Naive thymus-derived CD4-positive, alpha-beta T cell (primary cell): ENCODE measurements at regions not wholly inside any gene's neighbourhood (a gene's known extent, or its start where the extent isn't known, plus 50 kb on each side); places are given as distances from the start of the nearest gene placed in this dataset.

Experiments
- ATAC-seq: fragments of 150-1000 bp; cut with Tn5 transposase; 2 replicates; pipeline ENCODE4 v1.10.0; 2021; ENCODE audit warnings: mild to moderate bottlenecking, moderate library complexity
- CTCF ChIA-PET: fragments of 350-600 bp; sonication (Branson Sonifier 250); formaldehyde crosslinking; loops from one replicate; lab custom pipeline; 2021; ENCODE audit warnings: antibody characterized with exemption; lab: Charles Lee
- POLR2A ChIA-PET: fragments of 350-600 bp; sonication (Branson Sonifier 250); formaldehyde crosslinking; loops from one replicate; lab custom pipeline; 2021; ENCODE audit warnings: antibody characterized with exemption, inconsistent platforms; lab: Charles Lee
- DNase-seq, 9 donors: peaks; one replicate each; pipeline versions ENCODE4 v3.0.0 to v3.0.0-alpha.2; 2020 to 2022; ENCODE audit warnings: mixed read lengths in 1 of 9
- H3K27ac ChIP-seq: one replicate; pipeline ENCODE4 v1.7.0; 2013; ENCODE audit warnings: mild to moderate bottlenecking, low read depth, low read length, moderate library complexity
- H3K27me3 ChIP-seq, 2 donors: one replicate each; pipeline ENCODE4 v1.7.0; 2013; ENCODE audit warnings: low read length in 2 of 2, mild to moderate bottlenecking in 2 of 2, moderate library complexity in 2 of 2; ENCODE audit not compliant: control insufficient read depth in 2 of 2, insufficient read depth in 2 of 2
- H3K36me3 ChIP-seq, 3 experiments: 1 replicate in 2 of 3; 2 replicates in 1 of 3; pipeline ENCODE4 v1.7.0; 2013; ENCODE audit warnings: low read length in 3 of 3, mild to moderate bottlenecking in 3 of 3, moderate library complexity in 1 of 3; ENCODE audit not compliant: insufficient read depth in 3 of 3, control insufficient read depth in 2 of 3
- H3K4me1 ChIP-seq, 2 donors: one replicate each; pipeline ENCODE4 v1.7.0; 2013; ENCODE audit warnings: low read length in 2 of 2, mild to moderate bottlenecking in 2 of 2, moderate library complexity in 1 of 2; ENCODE audit not compliant: control insufficient read depth in 2 of 2, insufficient read depth in 2 of 2
- H3K4me3 ChIP-seq: 2 replicates; pipeline ENCODE4 v1.7.0; 2013; ENCODE audit warnings: mild to moderate bottlenecking, low read length
- H3K9me3 ChIP-seq, 3 experiments: 1 replicate in 2 of 3; 2 replicates in 1 of 3; pipeline ENCODE4 v1.7.0; 2013; ENCODE audit warnings: low read length in 3 of 3; ENCODE audit not compliant: control insufficient read depth in 2 of 3
- H3K27ac Mint-ChIP-seq, 9 donors: one replicate each; pipeline ENCODE4 v1.8.0; 2020 to 2022; ENCODE audit warnings: mixed read lengths in 9 of 9, mild to moderate bottlenecking in 8 of 9, moderate library complexity in 5 of 9, inconsistent platforms in 2 of 9
- H3K27me3 Mint-ChIP-seq, 5 donors: one replicate each; pipeline ENCODE4 v1.8.0; 2021 to 2022; ENCODE audit warnings: mixed read lengths in 5 of 5, mild to moderate bottlenecking in 1 of 5
- H3K36me3 Mint-ChIP-seq, 5 donors: one replicate each; pipeline ENCODE4 v1.8.0; 2020 to 2022; ENCODE audit warnings: mixed read lengths in 5 of 5, mild to moderate bottlenecking in 3 of 5, inconsistent platforms in 1 of 5
- H3K4me1 Mint-ChIP-seq, 7 donors: one replicate each; pipeline ENCODE4 v1.8.0; 2020 to 2022; ENCODE audit warnings: mixed read lengths in 7 of 7, mild to moderate bottlenecking in 3 of 7, inconsistent platforms in 1 of 7
- H3K4me3 Mint-ChIP-seq, 10 donors: one replicate each; pipeline ENCODE4 v1.8.0; 2020 to 2022; ENCODE audit warnings: mild to moderate bottlenecking in 10 of 10, mixed read lengths in 10 of 10, moderate library complexity in 6 of 10, inconsistent platforms in 2 of 10
- H3K9me3 Mint-ChIP-seq, 11 donors: one replicate each; pipeline ENCODE4 v1.8.0; 2020 to 2022; ENCODE audit warnings: mixed read lengths in 11 of 11, mild to moderate bottlenecking in 4 of 11, inconsistent platforms in 1 of 11, moderate library complexity in 1 of 11
- intact Hi-C, 2 donors: fragments of 100-400 bp; cut with micrococcal nuclease; formaldehyde crosslinking; loops; one replicate each; pipeline ENCODE4 v1.15.1; 2023

DNA sequence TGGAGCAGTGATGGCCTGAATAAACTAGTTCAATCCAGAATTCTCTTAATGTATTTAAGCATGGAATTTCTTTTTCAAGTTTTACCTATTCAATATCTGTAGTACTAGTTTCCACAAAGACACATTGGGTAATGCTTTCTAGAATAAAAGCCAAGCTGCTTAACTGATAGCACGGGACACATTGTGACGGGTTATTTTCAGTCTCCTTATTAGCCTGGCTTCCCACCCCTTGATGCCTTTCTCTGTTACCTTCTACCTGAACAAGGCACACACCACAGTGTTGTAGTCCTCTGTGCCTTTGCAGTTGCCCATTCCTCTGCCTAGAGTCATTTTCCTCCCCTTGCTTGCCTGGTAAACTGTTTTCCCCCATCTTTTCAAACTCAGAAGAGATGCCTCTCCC is 139.1 kb downstream of the HDGFL1 start:
- Mint-ChIP-seq H3K4me3 (no peak overlapping the region), H3K4me1 (no peaks in the 10 kb centered on the region), H3K27ac (no peak overlapping the region), H3K27me3 (no peaks in the 10 kb centered on the region), H3K9me3 (peaks cover 0 to 3% (median 0%) of the 10 kb centered on the region in 11 donors), H3K36me3 (no peaks in the 10 kb centered on the region)
- no peaks in the 10 kb centered on the region for H3K9me3 ChIP-seq
- no peak overlapping the region for H3K27ac ChIP-seq
- ChIA-PET POLR2A (no interaction called here), CTCF (no interaction called here)
- DNase-seq = no peak
- intact Hi-C loops = no loop called here
- H3K4me3 ChIP-seq = no peak overlapping the region
- H3K36me3 ChIP-seq = no peaks in the 10 kb centered on the region
- no peaks in the 10 kb centered on the region for H3K27me3 ChIP-seq
- ATAC-seq = no peak
- no peaks in the 10 kb centered on the region for H3K4me1 ChIP-seq

- peaks cover 0 to 3% (median 0%) of the 10 kb centered on the region in 11 donors for H3K9me3 Mint-ChIP-seq
- Histone ChIP-seq H3K27me3 (no peaks in the 10 kb centered on the region), H3K9me3 (no peaks in the 10 kb centered on the region), H3K36me3 (no peaks in the 10 kb centered on the region), H3K4me1 (no peaks in the 10 kb centered on the region), H3K4me3 (no peak overlapping the region), H3K27ac (no peak overlapping the region)
- DNase-seq (no peak), ATAC-seq (no peak)
- H3K27ac Mint-ChIP-seq = no peak overlapping the region
- CTCF ChIA-PET = no interaction called here
- POLR2A ChIA-PET = no interaction called here
- H3K4me3 Mint-ChIP-seq = no peak overlapping the region
- intact Hi-C loops = no loop called here
- no peaks in the 10 kb centered on the region for H3K36me3 Mint-ChIP-seq
- H3K27me3 Mint-ChIP-seq = no peaks in the 10 kb centered on the region
- H3K4me1 Mint-ChIP-seq = no peaks in the 10 kb centered on the region
Observed at GRCh38 chr6:22709803-22710202, 140.4 kb downstream of the HDGFL1 start.

GRCh38 chr6:22716721-22717120 is 147.4 kb downstream of the HDGFL1 start:
- Histone ChIP-seq H3K27me3 (no peaks in the 10 kb centered on the region), H3K4me1 (no peaks in the 10 kb centered on the region), H3K9me3 (no peaks in the 10 kb centered on the region), H3K4me3 (no peak overlapping the region), H3K27ac (no peak overlapping the region), H3K36me3 (no peaks in the 10 kb centered on the region)
- Mint-ChIP-seq H3K4me3 (no peak overlapping the region), H3K4me1 (no peaks in the 10 kb centered on the region), H3K36me3 (no peaks in the 10 kb centered on the region), H3K9me3 (peaks cover 0 to 8% (median 2%) of the 10 kb centered on the region in 11 donors), H3K27me3 (no peaks in the 10 kb centered on the region), H3K27ac (no peak overlapping the region)
- ChIA-PET CTCF (no interaction called here), POLR2A (no interaction called here)
- ATAC-seq (no peak), DNase-seq (no peak)
- intact Hi-C loops = no loop called here

- Histone ChIP-seq H3K27ac (no peak overlapping the region), H3K4me1 (no peaks in the 10 kb centered on the region), H3K36me3 (no peaks in the 10 kb centered on the region), H3K9me3 (peaks cover 0 to 5% (median 0%) of the 10 kb centered on the region in 3 experiments), H3K4me3 (no peak overlapping the region), H3K27me3 (no peaks in the 10 kb centered on the region)
- ATAC-seq = no peak
- DNase-seq = no peak
- Mint-ChIP-seq H3K4me3 (no peak overlapping the region), H3K9me3 (peaks cover 0 to 15% (median 7%) of the 10 kb centered on the region in 11 donors), H3K27ac (no peak overlapping the region), H3K36me3 (no peaks in the 10 kb centered on the region), H3K4me1 (no peaks in the 10 kb centered on the region), H3K27me3 (no peaks in the 10 kb centered on the region)
- ChIA-PET POLR2A (no interaction called here), CTCF (no interaction called here)
- intact Hi-C loops = no loop called here
Observed at GRCh38 chr6:22717915-22718314, 148.5 kb downstream of the HDGFL1 start.

GRCh38 chr6:22722913-22723312 is 153.5 kb downstream of the HDGFL1 start:
- ChIA-PET POLR2A (no interaction called here), CTCF (no interaction called here)
- H3K4me1 ChIP-seq = no peaks in the 10 kb centered on the region
- Mint-ChIP-seq H3K4me1 (no peaks in the 10 kb centered on the region), H3K4me3 (no peak overlapping the region), H3K9me3 (peaks cover 3 to 27% (median 10%) of the 10 kb centered on the region in 11 donors), H3K36me3 (no peaks in the 10 kb centered on the region), H3K27ac (no peak overlapping the region), H3K27me3 (no peaks in the 10 kb centered on the region)
- peaks cover 0 to 6% (median 0%) of the 10 kb centered on the region in 3 experiments for H3K9me3 ChIP-seq
- ATAC-seq (no peak), DNase-seq (no peak)
- H3K27me3 ChIP-seq = no peaks in the 10 kb centered on the region
- H3K27ac ChIP-seq = no peak overlapping the region
- intact Hi-C loops = no loop called here
- no peak overlapping the region for H3K4me3 ChIP-seq
- no peaks in the 10 kb centered on the region for H3K36me3 ChIP-seq

DNA sequence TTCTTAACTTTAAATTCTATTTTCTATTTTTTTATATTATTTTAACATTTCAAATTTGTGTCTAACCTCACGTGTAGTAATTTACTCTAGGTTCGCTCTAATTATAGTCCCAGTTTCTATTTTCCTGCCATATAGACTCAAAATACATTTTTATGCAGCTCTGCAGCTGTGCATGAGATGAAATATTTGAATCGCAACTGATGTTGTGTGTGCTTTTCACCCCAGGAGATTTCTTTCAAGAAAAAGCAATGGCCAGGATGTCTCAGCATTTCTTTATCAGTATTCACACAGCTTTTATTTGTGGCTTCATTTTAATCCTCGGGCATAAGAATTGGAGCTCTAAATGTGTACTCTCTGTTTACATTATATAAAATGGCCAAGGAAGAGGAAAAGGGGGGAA is 157.6 kb downstream of the HDGFL1 start:
- H3K36me3 Mint-ChIP-seq = no peaks in the 10 kb centered on the region
- no peak overlapping the region for H3K27ac Mint-ChIP-seq
- H3K4me1 ChIP-seq = no peaks in the 10 kb centered on the region
- no peak for DNase-seq
- ChIA-PET POLR2A (no interaction called here), CTCF (no interaction called here)
- peaks cover 1 to 20% (median 7%) of the 10 kb centered on the region in 11 donors for H3K9me3 Mint-ChIP-seq
- H3K27me3 ChIP-seq = no peaks in the 10 kb centered on the region
- no peaks in the 10 kb centered on the region for H3K27me3 Mint-ChIP-seq
- H3K4me1 Mint-ChIP-seq = no peaks in the 10 kb centered on the region
- no peaks in the 10 kb centered on the region for H3K36me3 ChIP-seq
- H3K9me3 ChIP-seq = peaks cover 0 to 6% (median 0%) of the 10 kb centered on the region in 3 experiments
- intact Hi-C loops = no loop called here
- no peak overlapping the region for H3K4me3 Mint-ChIP-seq
- no peak overlapping the region for H3K27ac ChIP-seq
- H3K4me3 ChIP-seq = no peak overlapping the region
- ATAC-seq = no peak

DNA sequence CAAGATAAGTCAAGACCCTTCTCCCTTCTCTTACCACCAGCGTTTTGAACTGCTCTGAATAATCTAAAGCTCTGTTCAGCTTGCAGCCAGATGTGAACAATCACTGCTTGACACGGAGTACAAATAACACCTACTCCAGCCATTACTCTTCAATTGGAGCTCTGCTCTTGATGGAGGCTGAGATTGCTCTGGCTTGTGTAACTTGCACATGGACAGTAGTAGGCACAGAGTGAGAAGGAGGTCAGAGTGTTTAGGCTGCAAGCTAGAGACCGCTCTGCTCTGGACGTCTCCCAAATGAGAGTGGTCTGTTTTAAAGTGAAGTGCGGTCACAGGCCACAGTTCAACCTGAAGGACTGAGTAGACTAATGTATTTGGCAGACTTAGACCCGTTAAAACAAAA is 158.3 kb downstream of the HDGFL1 start:
- H3K36me3 ChIP-seq = no peaks in the 10 kb centered on the region
- Mint-ChIP-seq H3K9me3 (peaks cover 2 to 15% (median 5%) of the 10 kb centered on the region in 11 donors), H3K27ac (no peak overlapping the region), H3K36me3 (no peaks in the 10 kb centered on the region), H3K4me1 (no peaks in the 10 kb centered on the region), H3K4me3 (no peak overlapping the region), H3K27me3 (no peaks in the 10 kb centered on the region)
- DNase-seq (no peak), ATAC-seq (no peak)
- POLR2A ChIA-PET = no interaction called here
- CTCF ChIA-PET = no interaction called here
- intact Hi-C loops = no loop called here
- H3K27ac ChIP-seq = no peak overlapping the region
- no peak overlapping the region for H3K4me3 ChIP-seq
- H3K27me3 ChIP-seq = no peaks in the 10 kb centered on the region
- H3K9me3 ChIP-seq = peaks cover 0 to 3% (median 0%) of the 10 kb centered on the region in 3 experiments
- H3K4me1 ChIP-seq = no peaks in the 10 kb centered on the region
